OCI-LY3 (cell line): ENCODE measurements at regions not wholly inside any gene's neighbourhood (a gene's known extent, or its start where the extent isn't known, plus 50 kb on each side); places are given as distances from the start of the nearest gene placed in this dataset.

Source experiments
- H2AFZ ChIP-seq: fragments of 200-600, 300-600 bp; shearing (Covaris generic); 2 replicates; pipeline ENCODE4 v1.6.0; 2014; ENCODE audit warnings: antibody characterized with exemption, low read depth, low read length
- H3K27ac ChIP-seq: fragments of 200-600, 300-600 bp; sonication (generic); 2 replicates; pipeline ENCODE4 v1.5.1; 2014; ENCODE audit warnings: mild to moderate bottlenecking, low read length, moderate library complexity, mixed read lengths
- H3K27me3 ChIP-seq: fragments of 200-600, 300-600 bp; sonication (generic); 2 replicates; pipeline ENCODE4 v1.6.1; 2014; ENCODE audit warnings: low read depth, low read length, mixed read lengths
- H3K36me3 ChIP-seq: fragments of 200-600, 300-600 bp; sonication (generic); replicated peaks from 2 replicates; pipeline ENCODE3; 2014; ENCODE audit warnings: low read depth, low read length, mixed read lengths
- H3K4me1 ChIP-seq: fragments of 300-600, 200-600 bp; sonication (generic); 2 replicates; pipeline ENCODE4 v1.6.1; 2014; ENCODE audit warnings: low read length, mixed read lengths
- H3K4me2 ChIP-seq: fragments of 200-600, 300-600 bp; sonication (generic); 2 replicates; pipeline ENCODE4 v1.6.1; 2014; ENCODE audit warnings: low read length, mixed read lengths
- H3K4me3 ChIP-seq: fragments of 300-600, 200-600 bp; sonication (generic); 2 replicates; pipeline ENCODE4 v1.5.1; 2014; ENCODE audit warnings: antibody characterized with exemption, mild to moderate bottlenecking, low read length, moderate library complexity
- H3K79me2 ChIP-seq: fragments of 300-600, 200-600 bp; shearing (Covaris generic); 2 replicates; pipeline ENCODE4 v1.6.1; 2014; ENCODE audit warnings: mild to moderate bottlenecking, low read length, mixed read lengths
- H3K9ac ChIP-seq: fragments of 300-600, 200-600 bp; shearing (Covaris generic); 2 replicates; pipeline ENCODE4 v1.6.0; 2014; ENCODE audit warnings: mild to moderate bottlenecking, low read length, moderate library complexity
- H3K9me3 ChIP-seq: fragments of 200-600, 300-600 bp; shearing (Covaris generic); 2 replicates; pipeline ENCODE4 v1.6.1; 2014; ENCODE audit warnings: low read length, mixed read lengths; ENCODE audit not compliant: insufficient read depth
- H4K20me1 ChIP-seq: fragments of 200-600, 300-600 bp; sonication (generic); 2 replicates; pipeline ENCODE4 v1.6.1; 2016; ENCODE audit warnings: low read length, mixed read lengths; ENCODE audit not compliant: insufficient read depth
- EZH2phosphoT487 ChIP-seq: fragments of 200-600 bp; shearing (Covaris generic); IDR thresholded peaks from 2 replicates; pipeline ENCODE4 v1.6.1; 2018; ENCODE audit warnings: antibody characterized with exemption, mixed run types, low read depth
- TF ChIP-seq, protein P1 (sequence below): fragments of 200-600, 300-600 bp; sonication (generic); IDR thresholded peaks from 2 replicates; pipeline ENCODE4 v1.5.1; 2014; ENCODE audit warnings: antibody characterized with exemption, low read length, low read depth

DNA sequence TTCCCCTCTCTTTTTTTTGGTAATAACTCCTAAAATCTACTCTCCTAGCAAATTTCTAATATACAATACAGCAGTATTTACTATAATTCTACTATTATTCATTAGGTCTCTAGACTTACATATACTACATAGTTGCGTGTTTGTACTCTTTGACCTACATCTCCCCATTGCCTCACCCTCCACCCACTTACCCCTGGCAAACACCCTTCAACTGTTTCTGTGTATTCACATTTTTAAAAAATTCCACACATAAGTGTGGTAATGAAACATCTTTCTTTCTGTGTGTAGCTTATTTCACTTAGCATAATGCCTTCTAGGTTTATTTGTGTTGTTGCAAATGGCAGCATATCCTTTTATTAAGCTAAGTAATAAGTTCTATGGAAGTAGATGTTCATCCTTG, 336.0 kb downstream of the CCDC85A start:
- H3K27ac ChIP-seq: no peak overlapping the region
- no peak overlapping the region for H3K9ac ChIP-seq
- no peak overlapping the region for H3K4me3 ChIP-seq
- no peak overlapping the region for H3K4me2 ChIP-seq
- H2AFZ ChIP-seq: no peak overlapping the region
- H4K20me1 ChIP-seq: no peaks in the 10 kb centered on the region
- H3K4me1 ChIP-seq: no peaks in the 10 kb centered on the region
- no peaks in the 10 kb centered on the region for H3K27me3 ChIP-seq
- H3K36me3 ChIP-seq: no peaks in the 10 kb centered on the region
- no peaks in the 10 kb centered on the region for H3K9me3 ChIP-seq
- no peaks in the 10 kb centered on the region for H3K79me2 ChIP-seq
- TF ChIP-seq, protein P1, sequence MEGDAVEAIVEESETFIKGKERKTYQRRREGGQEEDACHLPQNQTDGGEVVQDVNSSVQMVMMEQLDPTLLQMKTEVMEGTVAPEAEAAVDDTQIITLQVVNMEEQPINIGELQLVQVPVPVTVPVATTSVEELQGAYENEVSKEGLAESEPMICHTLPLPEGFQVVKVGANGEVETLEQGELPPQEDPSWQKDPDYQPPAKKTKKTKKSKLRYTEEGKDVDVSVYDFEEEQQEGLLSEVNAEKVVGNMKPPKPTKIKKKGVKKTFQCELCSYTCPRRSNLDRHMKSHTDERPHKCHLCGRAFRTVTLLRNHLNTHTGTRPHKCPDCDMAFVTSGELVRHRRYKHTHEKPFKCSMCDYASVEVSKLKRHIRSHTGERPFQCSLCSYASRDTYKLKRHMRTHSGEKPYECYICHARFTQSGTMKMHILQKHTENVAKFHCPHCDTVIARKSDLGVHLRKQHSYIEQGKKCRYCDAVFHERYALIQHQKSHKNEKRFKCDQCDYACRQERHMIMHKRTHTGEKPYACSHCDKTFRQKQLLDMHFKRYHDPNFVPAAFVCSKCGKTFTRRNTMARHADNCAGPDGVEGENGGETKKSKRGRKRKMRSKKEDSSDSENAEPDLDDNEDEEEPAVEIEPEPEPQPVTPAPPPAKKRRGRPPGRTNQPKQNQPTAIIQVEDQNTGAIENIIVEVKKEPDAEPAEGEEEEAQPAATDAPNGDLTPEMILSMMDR: no peak
- no peak for TF ChIP-seq EZH2phosphoT487

- Histone ChIP-seq H3K4me1 (no peaks in the 10 kb centered on the region), H3K9me3 (no peaks in the 10 kb centered on the region), H3K4me2 (no peak overlapping the region), H4K20me1 (no peaks in the 10 kb centered on the region), H3K27ac (no peak overlapping the region), H3K36me3 (no peaks in the 10 kb centered on the region), H3K4me3 (no peak overlapping the region), H2AFZ (no peak overlapping the region), H3K27me3 (no peaks in the 10 kb centered on the region), H3K9ac (no peak overlapping the region), H3K79me2 (no peaks in the 10 kb centered on the region)
- no peak for TF ChIP-seq EZH2phosphoT487
- TF ChIP-seq, protein P1: no peak
Observed at GRCh38 chr2:56522605-56523089, 338.9 kb downstream of the CCDC85A start.

DNA sequence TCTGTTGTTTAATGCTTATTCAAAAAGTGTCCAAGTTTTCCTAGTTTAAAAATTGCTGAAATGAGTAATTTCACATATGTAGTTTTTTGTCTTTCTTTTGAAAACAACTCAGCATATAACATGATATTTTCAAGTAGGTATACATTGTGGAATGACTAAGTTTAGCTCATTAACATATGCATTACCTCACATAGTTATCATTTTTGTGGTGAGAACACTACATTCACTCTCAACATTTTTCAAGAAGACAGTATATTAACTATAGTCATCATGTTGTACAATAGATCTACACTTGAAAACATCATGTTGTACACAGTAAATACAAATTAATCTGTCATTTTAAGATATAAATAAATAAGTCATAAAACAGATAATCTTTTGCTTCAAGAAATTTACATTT, 340.0 kb downstream of the CCDC85A start:
- Histone ChIP-seq H3K27me3 (no peaks in the 10 kb centered on the region), H3K9ac (no peak overlapping the region), H3K36me3 (no peaks in the 10 kb centered on the region), H4K20me1 (no peaks in the 10 kb centered on the region), H3K4me3 (no peak overlapping the region), H2AFZ (no peak overlapping the region), H3K79me2 (no peaks in the 10 kb centered on the region), H3K4me2 (no peak overlapping the region), H3K27ac (no peak overlapping the region), H3K4me1 (no peaks in the 10 kb centered on the region), H3K9me3 (no peaks in the 10 kb centered on the region)
- TF ChIP-seq, protein P1: no peak
- TF ChIP-seq EZH2phosphoT487: no peak

- Histone ChIP-seq H3K4me1 (no peaks in the 10 kb centered on the region), H3K9me3 (no peaks in the 10 kb centered on the region), H3K27ac (no peak overlapping the region), H3K79me2 (no peaks in the 10 kb centered on the region), H3K4me3 (no peak overlapping the region), H4K20me1 (no peaks in the 10 kb centered on the region), H3K4me2 (no peak overlapping the region), H2AFZ (no peak overlapping the region), H3K27me3 (no peaks in the 10 kb centered on the region), H3K9ac (no peak overlapping the region), H3K36me3 (no peaks in the 10 kb centered on the region)
- TF ChIP-seq, protein P1: no peak
- TF ChIP-seq EZH2phosphoT487: no peak
Observed at GRCh38 chr2:56531668-56532420, 348.1 kb downstream of the CCDC85A start.
